T-cell (primary cell): ENCODE measurements at regions not wholly inside any gene's neighbourhood (a gene's known extent, or its start where the extent isn't known, plus 50 kb on each side); places are given as distances from the start of the nearest gene placed in this dataset.
"Not testable (repeated sequence)": the region's sequence is repeated elsewhere in the genome, so short reads cannot be mapped to it uniquely, and the experiment has no call there.

ENCODE experiments used
- ATAC-seq, 4 experiments: fragments of 200-7000 bp in 3 of 4; fragments of 150-1000 bp in 1 of 4; cut with Tn5 transposase; replicated peaks in 1 of 4; 1 replicate in 3 of 4; 2 replicates in 1 of 4; pipeline ENCODE4 v1.10.0; 2021; ENCODE audit warnings: moderate library complexity in 3 of 4, mild to moderate bottlenecking in 2 of 4, moderate number of reproducible peaks in 1 of 4
- CTCF ChIA-PET, 2 donors: fragments of 300-600 bp; sonication (Branson Sonifier 250); formaldehyde crosslinking; loops; one replicate each; lab custom pipeline; 2022; ENCODE audit warnings: antibody characterized with exemption in 2 of 2; lab: Charles Lee
- POLR2A ChIA-PET, 2 donors: fragments of 300-600 bp; sonication (Branson Sonifier 250); formaldehyde crosslinking; loops; one replicate each; lab custom pipeline; 2022; ENCODE audit warnings: antibody characterized with exemption in 2 of 2; lab: Charles Lee
- DNase-seq, 35 experiments: peaks; one replicate each; pipeline versions ENCODE4 v3.0.0 to v3.0.0-alpha.2; 2013 to 2023
- H3K27ac ChIP-seq: one replicate; pipeline ENCODE4 v1.5.1; 2013; ENCODE audit warnings: low read length
- H3K27me3 ChIP-seq, 2 experiments: replicated peaks in 1 of 2; 1 replicate in 1 of 2; 2 replicates in 1 of 2; pipeline versions ENCODE4 v1.6.1 to v1.7.0; 2013; ENCODE audit warnings: low read length in 1 of 2, mixed read lengths in 1 of 2; ENCODE audit not compliant: control insufficient read depth in 2 of 2, insufficient read depth in 2 of 2; ENCODE audit errors: extremely low read depth in 1 of 2
- H3K36me3 ChIP-seq, 2 donors: 1 replicate in 1 of 2; 2 replicates in 1 of 2; pipeline versions ENCODE4 v1.6.1 to v1.7.0; 2013; ENCODE audit warnings: low read length in 1 of 2; ENCODE audit not compliant: control insufficient read depth in 2 of 2, insufficient read depth in 1 of 2; ENCODE audit errors: extremely low read depth in 1 of 2
- H3K4me1 ChIP-seq, 2 experiments: 1 replicate in 1 of 2; 2 replicates in 1 of 2; pipeline versions ENCODE4 v1.6.1 to v1.7.0; 2013; ENCODE audit warnings: low read length in 2 of 2, mixed read lengths in 1 of 2; ENCODE audit not compliant: insufficient read depth in 2 of 2, control insufficient read depth in 1 of 2; ENCODE audit errors: extremely low read depth in 1 of 2
- H3K4me3 ChIP-seq, 2 donors: 1 replicate in 1 of 2; 2 replicates in 1 of 2; pipeline versions ENCODE4 v1.5.1 to v1.7.0; 2013; ENCODE audit warnings: mild to moderate bottlenecking in 2 of 2, low read length in 1 of 2, moderate library complexity in 1 of 2; ENCODE audit not compliant: control insufficient read depth in 1 of 2; ENCODE audit errors: extremely low read depth in 1 of 2
- H3K9me3 ChIP-seq: 2 replicates; pipeline ENCODE4 v1.7.0; 2013
- H3K27ac Mint-ChIP-seq, 2 donors: one replicate each; pipeline ENCODE4 v1.8.0; 2020 to 2021; ENCODE audit warnings: mild to moderate bottlenecking in 2 of 2, mixed read lengths in 2 of 2
- H3K27me3 Mint-ChIP-seq, 2 donors: one replicate each; pipeline ENCODE4 v1.8.0; 2021 to 2022; ENCODE audit warnings: mixed read lengths in 2 of 2
- H3K36me3 Mint-ChIP-seq: one replicate; pipeline ENCODE4 v1.8.0; 2021; ENCODE audit warnings: mixed read lengths
- H3K4me1 Mint-ChIP-seq, 3 donors: one replicate each; pipeline ENCODE4 v1.8.0; 2020 to 2022; ENCODE audit warnings: mixed read lengths in 3 of 3, mild to moderate bottlenecking in 1 of 3
- H3K4me3 Mint-ChIP-seq, 3 donors: one replicate each; pipeline ENCODE4 v1.8.0; 2020 to 2022; ENCODE audit warnings: mild to moderate bottlenecking in 3 of 3, mixed read lengths in 3 of 3, moderate library complexity in 3 of 3
- H3K9me3 Mint-ChIP-seq, 3 donors: one replicate each; pipeline ENCODE4 v1.8.0; 2020 to 2022; ENCODE audit warnings: mixed read lengths in 3 of 3
- WGBS: methylation state at CpG from one replicate; pipeline ENCODE4 v1.1.5; 2013; ENCODE audit warnings: missing lambda C conversion rate; ENCODE audit not compliant: insufficient coverage; 5-methylcytosine and 5-hydroxymethylcytosine counted together

- peak overlapping the region in 1 of 2 donors; percentile 15 for H3K27ac Mint-ChIP-seq
- DNase-seq (peak in 15 of 35 experiments; percentile 2 to 40 (median 8)), ATAC-seq (peak in 2 of 4 experiments; percentile 87 to 94)
- H3K4me1 ChIP-seq, H3K36me3 Mint-ChIP-seq, H3K4me1 Mint-ChIP-seq, H3K36me3 ChIP-seq, H3K27ac ChIP-seq, H3K9me3 Mint-ChIP-seq, H3K9me3 ChIP-seq, POLR2A ChIA-PET: not testable (repeated sequence)
- CTCF ChIA-PET: interaction anchor here in 1 of 2 donors (0.6 kb wide), 1 partner anchor 96 kb away, joined by 4 read pairs; no protein-coding TSS in a partner anchor
- H3K4me3 Mint-ChIP-seq: peak overlapping the region; percentile 15 to 66 (median 50)
- H3K4me3 ChIP-seq: peak overlapping the region; percentile 37 to 38
- 2% methylated on average over 79 of the region's 79 CpGs for WGBS
- H3K27me3 ChIP-seq: peaks cover 3 to 34% of the 10 kb centered on the region in 2 experiments
- H3K27me3 Mint-ChIP-seq: peaks cover 34 to 50% of the 10 kb centered on the region in 2 donors
These were observed 77.9 kb upstream of the PABPC3 start for GRCh38 chr13:25017808-25018728.

- Histone ChIP-seq H3K27me3 (peaks cover 3 to 35% of the 10 kb centered on the region in 2 experiments), H3K4me3 (no peak overlapping the region), H3K4me1 (peaks cover 0 to 9% of the 10 kb centered on the region in 2 experiments), H3K36me3 (no peaks in the 10 kb centered on the region), H3K9me3 (no peaks in the 10 kb centered on the region), H3K27ac (no peak overlapping the region)
- POLR2A ChIA-PET: no interaction called here
- no peak overlapping the region for H3K27ac Mint-ChIP-seq
- peaks cover 35 to 52% of the 10 kb centered on the region in 2 donors for H3K27me3 Mint-ChIP-seq
- WGBS: 1% methylated on average over 14 of the region's 24 CpGs
- no peaks in the 10 kb centered on the region for H3K36me3 Mint-ChIP-seq
- peaks cover 7 to 8% (median 8%) of the 10 kb centered on the region in 3 donors for H3K4me1 Mint-ChIP-seq
- H3K9me3 Mint-ChIP-seq: no peaks in the 10 kb centered on the region
- ATAC-seq (no peak), DNase-seq (no peak)
- H3K4me3 Mint-ChIP-seq: no peak overlapping the region
- CTCF ChIA-PET: no interaction called here
These were observed 77.2 kb upstream of the PABPC3 start for GRCh38 chr13:25018729-25019115.

GRCh38 chr13:25019741-25020140 lies 76.2 kb upstream of the PABPC3 start:
- DNase-seq, CTCF ChIA-PET, POLR2A ChIA-PET, H3K4me3 ChIP-seq, H3K4me1 ChIP-seq, ATAC-seq, H3K27ac Mint-ChIP-seq, H3K4me1 Mint-ChIP-seq, H3K36me3 Mint-ChIP-seq, H3K36me3 ChIP-seq, H3K9me3 ChIP-seq, H3K27ac ChIP-seq, H3K9me3 Mint-ChIP-seq, H3K4me3 Mint-ChIP-seq: not testable (repeated sequence)
- H3K27me3 ChIP-seq: peaks cover 4 to 37% of the 10 kb centered on the region in 2 experiments
- peaks cover 44 to 53% of the 10 kb centered on the region in 2 donors for H3K27me3 Mint-ChIP-seq
- WGBS: 92% methylated on average over 11 of the region's 16 CpGs

GRCh38 chr13:25024175-25024574 lies 71.8 kb upstream of the PABPC3 start:
- CTCF ChIA-PET: no interaction called here

GRCh38 chr13:25032160-25032559 lies 63.8 kb upstream of the PABPC3 start:
- Histone ChIP-seq H3K4me3 (no peak overlapping the region), H3K27ac (no peak overlapping the region), H3K9me3 (no peaks in the 10 kb centered on the region), H3K27me3 (peaks cover 0 to 17% of the 10 kb centered on the region in 2 experiments), H3K4me1 (no peaks in the 10 kb centered on the region), H3K36me3 (no peaks in the 10 kb centered on the region)
- H3K36me3 Mint-ChIP-seq: no peaks in the 10 kb centered on the region
- H3K4me3 Mint-ChIP-seq: no peak overlapping the region
- H3K27me3 Mint-ChIP-seq: peaks cover 24 to 42% of the 10 kb centered on the region in 2 donors
- DNase-seq (no peak), ATAC-seq (no peak)
- ChIA-PET CTCF (no interaction called here), POLR2A (no interaction called here)
- H3K4me1 Mint-ChIP-seq: no peaks in the 10 kb centered on the region
- H3K27ac Mint-ChIP-seq: no peak overlapping the region
- no peaks in the 10 kb centered on the region for H3K9me3 Mint-ChIP-seq
- 84% methylated on average over 9 of the region's 9 CpGs for WGBS

More at GRCh38 chr13:25024175-25024574, 71.8 kb upstream of the PABPC3 start:
- no peak for DNase-seq
- Mint-ChIP-seq H3K4me1 (no peaks in the 10 kb centered on the region), H3K9me3 (no peaks in the 10 kb centered on the region), H3K27ac (no peak overlapping the region), H3K27me3 (peaks cover 41 to 50% of the 10 kb centered on the region in 2 donors), H3K4me3 (no peak overlapping the region), H3K36me3 (no peaks in the 10 kb centered on the region)
- no peak overlapping the region for H3K27ac ChIP-seq
- ATAC-seq: no peak
- no peak overlapping the region for H3K4me3 ChIP-seq
- H3K27me3 ChIP-seq: peaks cover 4 to 19% of the 10 kb centered on the region in 2 experiments
- POLR2A ChIA-PET: no interaction called here
- no peaks in the 10 kb centered on the region for H3K36me3 ChIP-seq
- no peaks in the 10 kb centered on the region for H3K9me3 ChIP-seq
- H3K4me1 ChIP-seq: no peaks in the 10 kb centered on the region
- 60% methylated on average over 1 of the region's 9 CpGs for WGBS

- Mint-ChIP-seq H3K27ac (no peak overlapping the region), H3K27me3 (peaks cover 25 to 47% of the 10 kb centered on the region in 2 donors), H3K4me1 (no peaks in the 10 kb centered on the region), H3K4me3 (no peak overlapping the region), H3K9me3 (no peaks in the 10 kb centered on the region), H3K36me3 (no peaks in the 10 kb centered on the region)
- WGBS: no CpG with 5 or more reads among the region's 5 CpGs
- H3K27ac ChIP-seq: no peak overlapping the region
- no peak for DNase-seq
- no peak for ATAC-seq
- no peak overlapping the region for H3K4me3 ChIP-seq
- POLR2A ChIA-PET: no interaction called here
- H3K36me3 ChIP-seq: no peaks in the 10 kb centered on the region
- H3K4me1 ChIP-seq: no peaks in the 10 kb centered on the region
- CTCF ChIA-PET: interaction anchor here in 1 of 2 donors (0.7 kb wide), 2 partner anchors 38 to 1553 kb away, joined by 3 read pairs; no protein-coding TSS in a partner anchor
- no peaks in the 10 kb centered on the region for H3K9me3 ChIP-seq
- H3K27me3 ChIP-seq: peaks cover 0 to 17% of the 10 kb centered on the region in 2 experiments
These were observed 61.8 kb upstream of the PABPC3 start for GRCh38 chr13:25034173-25034572.
